ENCODE measurements at regions not wholly inside any gene's neighbourhood (a gene's known extent, or its start where the extent isn't known, plus 50 kb on each side); places are given as distances from the start of the nearest gene placed in this dataset.

GRCh38 chr5:6177926-6178325 is 200.4 kb downstream of the MED10 start:
- Mint-ChIP-seq H3K4me3 (no peak overlapping the region), H3K27ac (no peak overlapping the region), H3K4me1 (ENCODE audit: low read depth) (no peaks in the 10 kb centered on the region), H3K27me3 (peaks cover 1% of the 10 kb centered on the region), H3K36me3 (ENCODE audit: low read depth) (no peaks in the 10 kb centered on the region), H3K9me3 (no peaks in the 10 kb centered on the region)
- POLR2A ChIA-PET: no interaction called here
- no peak for TF ChIP-seq CTCF (IDR thresholded peaks at IDR 0.05)
- CTCF ChIA-PET: no interaction called here
- no peak for DNase-seq
- intact Hi-C loops (cut with micrococcal nuclease): no loop called here
- ATAC-seq: no peak

- no peaks in the 10 kb centered on the region for H3K36me3 Mint-ChIP-seq (ENCODE audit: low read depth)
- no peak overlapping the region for H3K4me3 Mint-ChIP-seq
- peaks cover 1% of the 10 kb centered on the region for H3K27me3 Mint-ChIP-seq
- no peak overlapping the region for H3K27ac Mint-ChIP-seq
- no peaks in the 10 kb centered on the region for H3K9me3 Mint-ChIP-seq
- TF ChIP-seq CTCF (IDR thresholded peaks at IDR 0.05): no peak
- no peak for ATAC-seq
- DNase-seq: no peak
- H3K4me1 Mint-ChIP-seq (ENCODE audit: low read depth): no peaks in the 10 kb centered on the region
- intact Hi-C loops (cut with micrococcal nuclease): no loop called here
- ChIA-PET CTCF (no interaction called here), POLR2A (no interaction called here)
Measured at GRCh38 chr5:6176102-6176693, 202.1 kb downstream of the MED10 start.

- no peaks in the 10 kb centered on the region for H3K9me3 Mint-ChIP-seq
- H3K27ac Mint-ChIP-seq: no peak overlapping the region
- no peak for ATAC-seq
- DNase-seq: no peak
- POLR2A ChIA-PET: no interaction called here
- no peaks in the 10 kb centered on the region for H3K4me1 Mint-ChIP-seq (ENCODE audit: low read depth)
- intact Hi-C loops (cut with micrococcal nuclease): no loop called here
- no peaks in the 10 kb centered on the region for H3K36me3 Mint-ChIP-seq (ENCODE audit: low read depth)
- H3K4me3 Mint-ChIP-seq: no peak overlapping the region
- peaks cover 3% of the 10 kb centered on the region for H3K27me3 Mint-ChIP-seq
- CTCF ChIA-PET: no interaction called here
- no peak for TF ChIP-seq CTCF (IDR thresholded peaks at IDR 0.05)
Measured at GRCh38 chr5:6175172-6175854, 203.0 kb downstream of the MED10 start.

GRCh38 chr5:6169660-6170059 is 208.7 kb downstream of the MED10 start:
- no peak overlapping the region for H3K27ac Mint-ChIP-seq
- CTCF ChIA-PET: interaction anchor here (0.7 kb wide), 1 partner anchor 68 kb away, joined by 3 read pairs; no protein-coding TSS in a partner anchor
- POLR2A ChIA-PET: no interaction called here
- H3K9me3 Mint-ChIP-seq: peaks cover 1% of the 10 kb centered on the region
- ATAC-seq (no peak), DNase-seq (no peak)
- H3K4me1 Mint-ChIP-seq (ENCODE audit: low read depth): no peaks in the 10 kb centered on the region
- intact Hi-C loops (cut with micrococcal nuclease): no loop called here
- H3K36me3 Mint-ChIP-seq (ENCODE audit: low read depth): no peaks in the 10 kb centered on the region
- TF ChIP-seq CTCF (IDR thresholded peaks at IDR 0.05): no peak
- H3K27me3 Mint-ChIP-seq: peaks cover 3% of the 10 kb centered on the region
- H3K4me3 Mint-ChIP-seq: no peak overlapping the region

- CTCF ChIA-PET: no interaction called here
- no peak overlapping the region for H3K27ac Mint-ChIP-seq
- POLR2A ChIA-PET: no interaction called here
- DNase-seq: no peak
- ATAC-seq: no peak
- peaks cover 1% of the 10 kb centered on the region for H3K9me3 Mint-ChIP-seq
- intact Hi-C loops (cut with micrococcal nuclease): no loop called here
- H3K27me3 Mint-ChIP-seq: peaks cover 6% of the 10 kb centered on the region
- H3K4me1 Mint-ChIP-seq (ENCODE audit: low read depth): no peaks in the 10 kb centered on the region
- no peak overlapping the region for H3K4me3 Mint-ChIP-seq
- TF ChIP-seq CTCF (IDR thresholded peaks at IDR 0.05): no peak
- H3K36me3 Mint-ChIP-seq (ENCODE audit: low read depth): no peaks in the 10 kb centered on the region
Measured at GRCh38 chr5:6166698-6167394, 211.5 kb downstream of the MED10 start.

Measured in activated CD8-positive, alpha-beta T cell treated with anti-CD3 and anti-CD28 coated beads for 36 hours (primary cell).